Head of caudate nucleus (tissue), 42 donors: ENCODE measurements at regions not wholly inside any gene's neighbourhood (a gene's known extent, or its start where the extent isn't known, plus 50 kb on each side); places are given as distances from the start of the nearest gene placed in this dataset.
"Not testable (repeated sequence)": the region's sequence is repeated elsewhere in the genome, so short reads cannot be mapped to it uniquely, and the experiment has no call there.

Experiments
- DNase-seq, 42 donors: peaks; one replicate each; pipeline versions ENCODE4 v3.0.0 to v3.0.0-alpha.2; 2020 to 2021; ENCODE audit warnings: mixed read lengths in 7 of 42
- intact Hi-C: fragments of 100-400 bp; cut with DNase I; formaldehyde crosslinking; loops from one replicate; pipeline ENCODE4 v1.15.0; 2022

DNA sequence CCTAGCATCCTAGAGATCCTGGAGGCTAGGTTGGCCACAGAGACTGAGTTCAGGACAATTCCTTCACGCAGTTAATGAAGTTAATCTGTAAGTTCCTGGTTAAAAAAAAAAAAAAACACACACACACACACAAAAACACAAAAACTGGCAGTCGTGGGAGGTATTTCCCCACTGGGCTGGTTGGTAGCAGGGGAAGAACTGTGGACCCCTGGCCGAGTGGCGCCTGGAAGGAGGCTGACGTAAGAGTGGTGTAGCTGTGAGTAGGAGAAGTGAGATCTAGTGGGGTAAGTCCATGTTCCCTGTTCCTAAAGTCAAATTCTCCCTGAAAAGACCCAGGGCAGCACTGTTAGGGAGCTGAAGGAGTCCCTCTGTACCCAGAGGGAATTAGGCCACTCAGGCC, 461.0 kb upstream of the ZNG1F start:
- DNase-seq, intact Hi-C loops: not testable (repeated sequence)

DNA sequence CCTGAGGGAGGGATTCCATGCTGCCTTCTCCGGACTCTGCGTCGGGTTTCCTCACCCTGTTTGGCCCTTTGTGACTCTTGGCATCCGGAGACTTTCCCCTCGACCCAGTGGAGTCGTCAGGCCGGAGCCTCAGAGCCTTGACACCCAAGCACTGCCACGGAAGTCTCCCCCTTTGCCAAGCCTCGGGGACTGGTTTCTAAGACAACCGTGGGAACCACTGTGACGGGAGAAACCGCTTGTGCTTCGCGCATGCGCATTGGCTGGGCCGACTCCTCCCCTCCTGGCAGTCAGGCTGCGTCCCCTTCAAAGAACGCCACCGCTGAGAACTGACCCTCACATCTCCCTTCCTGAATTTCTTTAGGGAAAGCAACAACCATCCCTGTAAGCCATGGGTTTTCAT, 459.4 kb upstream of the ZNG1F start:
- intact Hi-C loops = not testable (repeated sequence)
- peak in 6 of 42 donors; percentile 14 to 62 (median 40) for DNase-seq

DNA sequence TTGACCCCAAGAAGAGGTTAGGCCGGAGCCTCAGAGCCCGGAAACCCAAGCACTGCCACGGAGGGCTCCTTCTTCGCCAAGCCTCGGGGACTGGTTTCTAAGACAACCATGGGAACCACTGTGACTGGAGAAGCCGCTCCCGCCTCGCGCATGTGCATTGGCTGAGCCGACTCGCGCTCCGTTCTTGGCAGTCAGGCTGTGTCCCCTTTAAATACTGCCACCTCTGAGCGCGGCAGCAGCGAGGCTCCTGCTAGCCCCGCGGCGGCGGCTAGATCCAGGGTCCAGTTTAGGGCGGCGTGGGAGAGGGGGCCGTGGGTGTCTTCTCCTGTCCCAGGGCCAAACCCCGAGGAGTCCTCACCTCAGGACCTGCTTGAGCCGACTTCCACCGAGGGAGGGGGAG, 457.1 kb upstream of the ZNG1F start:
- intact Hi-C loops, DNase-seq: not testable (repeated sequence)

DNA sequence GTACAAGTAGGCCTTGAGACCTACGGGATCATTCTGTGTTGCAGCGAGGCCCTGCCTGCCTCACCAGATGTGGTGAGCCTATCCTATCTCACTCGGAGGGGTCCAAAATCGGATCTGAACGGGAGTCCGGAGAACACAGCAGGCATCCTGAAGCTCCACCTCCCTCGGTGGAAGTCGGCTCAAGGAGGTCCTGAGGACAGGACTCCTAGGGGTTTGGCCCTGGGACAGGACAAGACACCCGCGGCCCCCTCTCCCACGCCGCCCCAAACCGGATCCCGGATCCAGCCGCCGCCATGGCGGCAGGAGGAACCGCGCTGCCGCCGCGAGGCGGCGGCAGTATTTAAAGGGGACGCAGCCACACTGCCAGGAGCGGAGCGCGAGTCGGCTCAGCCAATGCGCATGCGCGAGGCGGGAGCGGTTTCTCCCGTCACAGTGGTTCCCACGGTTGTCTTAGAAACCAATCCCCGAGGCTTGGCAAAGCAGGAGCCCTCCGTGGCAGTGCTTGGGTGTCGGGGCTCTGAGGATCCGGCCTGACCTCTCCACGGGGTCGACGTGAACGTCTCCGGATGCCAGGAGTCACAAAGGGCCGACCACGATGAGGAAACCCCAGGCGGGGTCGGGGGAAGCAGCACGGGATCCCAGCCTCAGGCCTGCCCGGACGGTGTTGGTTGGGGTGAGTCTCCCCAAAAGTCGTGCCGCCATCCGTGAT, 454.6 kb upstream of the ZNG1F start:
- intact Hi-C loops = not testable (repeated sequence)
- peak in 38 of 42 donors; percentile 31 to 90 (median 70) for DNase-seq

DNA sequence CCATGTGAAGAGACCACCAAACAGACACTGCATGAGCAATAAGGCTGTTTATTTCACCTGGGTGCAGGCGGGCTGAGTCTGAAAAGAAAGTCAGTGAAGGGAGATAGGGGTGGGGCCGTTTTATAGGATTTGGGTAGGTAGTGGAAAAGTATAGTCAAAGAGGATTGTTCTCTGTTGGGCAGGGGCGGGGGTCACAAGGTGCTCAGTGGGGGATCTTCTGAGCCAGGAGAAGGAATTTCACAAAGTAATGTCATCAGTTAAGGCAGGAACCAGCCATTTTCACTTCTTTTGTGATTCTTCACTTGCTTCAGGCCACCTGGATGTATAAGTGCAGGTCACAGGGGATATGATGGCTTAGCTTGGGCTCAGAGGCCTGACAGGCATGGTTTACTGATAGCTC, 444.6 kb upstream of the ZNG1F start:
- intact Hi-C loops, DNase-seq: not testable (repeated sequence)

DNA sequence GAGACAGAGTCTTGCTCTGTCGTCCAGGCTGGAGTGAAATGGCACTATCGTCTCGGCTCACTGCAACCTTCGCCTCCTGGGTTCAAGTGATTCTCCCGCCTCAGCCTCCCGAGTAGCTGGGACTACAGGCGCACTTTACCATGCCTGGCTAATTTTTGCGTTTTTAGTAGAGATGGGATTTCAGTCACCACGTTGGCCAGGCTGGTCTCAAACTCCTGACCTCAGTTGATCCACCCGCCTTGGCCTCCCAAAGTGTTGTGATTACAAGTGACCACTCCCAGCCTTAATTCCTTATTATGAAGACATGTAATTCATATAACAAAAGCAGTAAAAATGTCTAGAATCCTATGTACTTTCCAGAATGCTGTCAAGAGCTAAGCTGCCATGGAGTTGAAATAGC, 434.5 kb upstream of the ZNG1F start:
- intact Hi-C loops, DNase-seq: not testable (repeated sequence)

DNA sequence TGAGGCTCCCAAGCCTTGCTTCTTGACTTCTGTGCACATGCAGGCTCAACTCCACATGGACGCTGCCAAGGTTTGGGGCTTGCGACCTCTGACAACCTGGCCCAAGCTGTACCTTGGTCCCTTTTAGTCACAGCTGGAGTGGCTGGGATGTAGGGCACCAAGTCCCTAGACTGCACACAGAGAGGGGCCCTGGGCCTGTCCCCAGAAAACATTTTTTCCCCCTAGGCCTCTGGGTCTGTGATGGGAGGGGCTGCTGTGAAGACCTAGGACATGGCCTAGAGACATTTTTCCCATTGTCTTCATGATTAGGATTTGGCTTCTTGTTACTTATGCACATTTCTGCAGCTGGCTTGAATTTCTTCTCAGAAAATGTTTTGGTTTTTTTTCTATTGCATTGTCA, 430.1 kb upstream of the ZNG1F start:
- intact Hi-C loops = not testable (repeated sequence)
- peak in 1 of 42 donors; percentile 4 for DNase-seq

DNA sequence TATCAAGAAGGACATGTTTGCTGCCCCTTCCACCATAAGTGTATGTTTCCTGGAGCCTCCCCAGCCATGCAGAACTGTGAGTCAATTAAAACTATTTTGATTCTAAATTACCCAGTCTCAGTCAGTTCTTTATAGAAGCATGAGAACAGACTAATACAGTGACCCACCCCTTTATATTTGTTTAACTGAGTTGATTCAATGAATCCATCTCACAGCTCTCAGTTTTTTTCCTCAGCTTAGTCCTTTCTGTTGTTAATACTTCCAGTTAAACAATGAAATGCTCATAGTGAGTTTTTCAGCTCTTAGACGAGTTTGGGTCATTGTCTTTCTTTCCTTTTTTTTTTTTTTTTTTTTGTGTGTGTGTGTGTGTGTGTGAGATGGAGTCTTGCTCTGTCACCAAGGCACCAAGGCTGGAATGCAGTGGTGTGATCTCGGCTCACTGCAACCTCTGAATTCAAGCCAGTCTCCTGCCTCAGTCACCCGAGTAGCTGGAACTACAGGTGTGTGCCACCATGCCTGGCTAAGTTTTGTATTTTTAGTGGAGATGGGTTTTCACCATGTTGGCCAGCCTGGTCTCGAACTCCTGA, 417.9 kb upstream of the ZNG1F start:
- peak in 1 of 42 donors; percentile 0 for DNase-seq
- intact Hi-C loops = not testable (repeated sequence)

DNA sequence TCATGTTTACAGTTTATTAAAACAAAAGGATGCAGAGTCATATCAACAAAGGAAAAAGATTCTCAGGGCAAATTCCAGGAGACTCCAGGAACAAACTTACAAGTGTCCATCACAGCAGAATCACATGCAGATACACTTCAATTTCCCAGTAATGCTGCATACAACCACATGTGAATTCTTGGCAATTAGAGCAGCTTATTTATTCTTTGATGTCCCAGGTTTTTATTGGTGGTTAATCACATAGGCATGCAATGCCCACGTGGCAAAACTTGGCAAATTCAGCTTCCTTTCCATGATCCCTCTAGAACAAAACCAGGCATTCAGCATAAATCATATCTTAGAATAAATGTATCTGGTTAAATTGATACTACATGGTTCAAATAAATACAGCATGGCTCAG, 376.5 kb upstream of the ZNG1F start:
- DNase-seq, intact Hi-C loops: not testable (repeated sequence)
